Activated CD4-positive, alpha-beta T cell treated with anti-CD3 and anti-CD28 coated beads for 36 hours (primary cell): ENCODE measurements at regions not wholly inside any gene's neighbourhood (a gene's known extent, or its start where the extent isn't known, plus 50 kb on each side); places are given as distances from the start of the nearest gene placed in this dataset.

Experiments used
- ATAC-seq: fragments of 200-7000 bp; cut with Tn5 transposase; one replicate; pipeline ENCODE4 v1.10.0; 2021; ENCODE audit warnings: mild to moderate bottlenecking, moderate library complexity
- CTCF ChIA-PET: fragments of 350-600 bp; sonication (Branson Sonifier 250); formaldehyde crosslinking; loops from one replicate; lab custom pipeline; 2021; ENCODE audit warnings: antibody characterized with exemption; lab: Charles Lee
- POLR2A ChIA-PET: fragments of 350-600 bp; sonication (Branson Sonifier 250); formaldehyde crosslinking; loops from one replicate; lab custom pipeline; 2021; ENCODE audit warnings: antibody characterized with exemption, inconsistent platforms; lab: Charles Lee
- DNase-seq: peaks from one replicate; pipeline ENCODE4 v3.0.0-alpha.2; 2020
- H3K27ac Mint-ChIP-seq: one replicate; pipeline ENCODE4 v1.8.0; 2021; ENCODE audit warnings: mixed read lengths
- H3K27me3 Mint-ChIP-seq: one replicate; pipeline ENCODE4 v1.8.0; 2021; ENCODE audit warnings: mixed read lengths
- H3K36me3 Mint-ChIP-seq: one replicate; pipeline ENCODE4 v1.8.0; 2021; ENCODE audit warnings: low read depth, mixed read lengths
- H3K4me1 Mint-ChIP-seq: one replicate; pipeline ENCODE4 v1.8.0; 2021; ENCODE audit warnings: mixed read lengths
- H3K4me3 Mint-ChIP-seq: one replicate; pipeline ENCODE4 v1.8.0; 2021; ENCODE audit warnings: mild to moderate bottlenecking, moderate library complexity, mixed read lengths
- H3K9me3 Mint-ChIP-seq: one replicate; pipeline ENCODE4 v1.8.0; 2021; ENCODE audit warnings: low read depth, mixed read lengths
- intact Hi-C, 2 experiments: fragments of 100-400 bp; cut with DNase I in 1 of 2; cut with micrococcal nuclease in 1 of 2; formaldehyde crosslinking; loops; one replicate each; pipeline versions ENCODE4 v1.14.2 to v1.15.1; 2022 to 2024; cut with DNase I, micrococcal nuclease

DNA sequence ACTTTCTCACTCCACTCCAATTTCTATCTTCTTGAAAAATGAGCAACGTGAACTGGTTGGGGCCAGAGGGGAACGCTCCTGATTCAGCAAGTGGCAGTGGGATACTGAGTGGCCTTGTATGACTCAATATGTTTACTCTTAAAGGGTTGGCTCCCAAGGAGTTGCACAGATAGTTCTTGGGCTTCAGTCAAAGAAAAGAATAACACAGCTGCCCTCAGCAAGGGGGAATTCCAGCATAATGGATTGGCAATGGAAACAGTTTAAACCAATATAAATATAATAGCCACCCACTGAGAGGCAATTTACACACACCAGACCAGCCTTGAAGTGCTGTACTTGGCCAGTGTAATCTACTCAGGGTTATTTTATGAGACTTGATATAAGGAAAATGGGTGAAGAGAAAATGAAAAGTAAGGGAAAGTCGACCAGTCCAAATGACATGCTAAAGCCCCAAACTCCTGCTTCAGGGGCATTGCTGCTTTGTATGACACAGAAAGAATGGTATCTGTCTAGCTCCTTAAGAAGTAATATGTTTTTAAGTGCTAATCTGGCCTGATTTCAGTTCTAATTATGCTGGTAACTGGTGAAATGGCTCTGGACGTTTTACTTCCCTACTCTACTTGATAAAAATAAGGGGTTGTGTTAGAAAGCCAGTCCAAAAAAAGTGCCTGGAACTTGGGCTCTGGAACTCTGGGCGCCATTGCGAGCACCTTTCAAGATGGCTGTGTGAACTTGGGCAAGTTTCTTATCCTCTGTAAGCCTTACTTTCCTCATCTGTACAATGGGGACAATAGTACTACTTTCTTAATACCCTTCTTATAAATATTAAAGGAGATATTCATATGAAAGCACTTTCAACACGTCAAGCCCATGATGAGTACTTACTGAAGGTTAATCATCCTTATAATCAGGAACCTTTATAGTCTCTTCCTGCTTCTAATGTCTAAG lies 712.9 kb upstream of the MAP3K7 start:
- ATAC-seq (no peak), DNase-seq (no peak)
- H3K4me3 Mint-ChIP-seq, result no peak overlapping the region
- no peaks in the 10 kb centered on the region for H3K27me3 Mint-ChIP-seq
- H3K9me3 Mint-ChIP-seq, result peaks cover 2% of the 10 kb centered on the region
- no peaks in the 10 kb centered on the region for H3K4me1 Mint-ChIP-seq
- no peaks in the 10 kb centered on the region for H3K36me3 Mint-ChIP-seq
- ChIA-PET POLR2A (no interaction called here), CTCF (no interaction called here)
- intact Hi-C loops, result no loop called here
- H3K27ac Mint-ChIP-seq, result no peak overlapping the region

DNA sequence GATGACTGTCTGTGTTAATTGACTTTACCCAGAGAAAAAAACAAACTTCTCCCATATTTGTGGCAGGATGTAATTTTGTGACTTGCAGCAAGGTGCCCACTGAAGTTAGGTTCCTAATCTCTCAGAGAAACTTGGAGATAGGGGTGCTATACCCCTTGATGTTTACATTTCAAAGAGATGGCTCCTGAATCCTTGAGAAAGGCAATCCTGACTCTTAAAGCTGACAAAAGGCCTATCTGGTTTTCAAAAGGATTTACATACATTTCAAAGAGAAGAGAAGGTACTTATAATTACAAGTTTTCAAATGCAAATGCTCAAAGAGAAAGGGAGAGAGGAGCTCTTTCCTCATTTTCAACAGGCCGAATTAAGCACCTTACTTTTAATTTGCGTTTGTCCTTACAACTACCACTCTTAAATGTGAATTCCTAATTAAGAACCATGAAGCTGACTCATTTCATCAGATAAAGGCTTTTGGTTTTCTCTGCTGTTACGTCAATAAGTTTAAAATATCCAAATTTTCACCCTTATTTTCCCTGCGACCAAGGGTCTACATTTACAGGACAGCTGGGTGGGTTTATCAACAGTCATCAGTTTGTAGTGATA lies 711.8 kb upstream of the MAP3K7 start:
- ATAC-seq (no peak), DNase-seq (no peak)
- no peaks in the 10 kb centered on the region for H3K36me3 Mint-ChIP-seq
- H3K27me3 Mint-ChIP-seq, result no peaks in the 10 kb centered on the region
- intact Hi-C loops, result no loop called here
- ChIA-PET POLR2A (no interaction called here), CTCF (no interaction called here)
- H3K4me1 Mint-ChIP-seq, result no peaks in the 10 kb centered on the region
- H3K9me3 Mint-ChIP-seq, result peaks cover 2% of the 10 kb centered on the region
- no peak overlapping the region for H3K27ac Mint-ChIP-seq
- no peak overlapping the region for H3K4me3 Mint-ChIP-seq

DNA sequence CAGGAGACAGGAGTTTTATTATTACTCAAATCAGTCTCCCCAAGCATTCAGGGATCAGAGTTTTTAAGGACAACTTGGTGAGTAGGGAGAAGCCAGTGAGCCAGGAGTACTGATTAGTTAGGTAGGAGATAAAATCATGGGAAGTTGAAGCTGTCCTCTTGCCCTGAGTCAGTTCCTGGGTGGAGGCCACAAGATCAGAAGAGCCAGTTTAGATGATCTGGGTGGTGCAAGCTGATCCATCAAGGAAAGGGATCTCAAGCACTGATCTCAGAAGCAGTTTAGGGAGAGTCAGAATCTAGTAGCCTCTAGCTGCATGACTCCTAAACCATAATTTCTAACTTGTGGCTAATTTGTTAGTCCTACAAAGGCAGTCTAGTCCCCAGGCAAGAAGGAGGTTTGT lies 706.5 kb upstream of the MAP3K7 start:
- CTCF ChIA-PET, result interaction anchor here (0.6 kb wide), 1 partner anchor 1231 kb away, joined by 5 read pairs; no protein-coding TSS in a partner anchor
- no peak for ATAC-seq
- no peaks in the 10 kb centered on the region for H3K27me3 Mint-ChIP-seq
- no peaks in the 10 kb centered on the region for H3K4me1 Mint-ChIP-seq
- H3K27ac Mint-ChIP-seq, result no peak overlapping the region
- no peaks in the 10 kb centered on the region for H3K36me3 Mint-ChIP-seq
- POLR2A ChIA-PET, result no interaction called here
- H3K4me3 Mint-ChIP-seq, result no peak overlapping the region
- intact Hi-C loops, result no loop called here
- no peak for DNase-seq
- no peaks in the 10 kb centered on the region for H3K9me3 Mint-ChIP-seq

DNA sequence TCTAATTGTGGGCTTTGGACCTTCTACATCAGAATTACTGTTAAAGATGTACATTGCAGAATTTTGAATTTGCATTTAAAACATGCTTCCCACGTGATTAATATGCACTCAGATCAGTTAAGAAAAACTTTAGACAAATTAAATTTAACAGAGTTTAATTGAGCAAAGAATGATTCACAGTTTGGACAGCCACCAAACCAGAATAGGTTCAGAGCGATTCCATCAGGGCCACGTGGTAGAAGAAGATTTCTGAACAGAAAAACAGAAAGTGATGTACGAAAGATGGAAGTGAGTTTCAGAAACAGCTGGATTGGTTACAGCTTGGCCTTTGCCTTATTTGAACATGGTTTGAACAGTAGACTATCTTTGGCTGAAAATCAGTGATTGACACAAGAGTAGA lies 704.2 kb upstream of the MAP3K7 start:
- intact Hi-C loops, result no loop called here

DNA sequence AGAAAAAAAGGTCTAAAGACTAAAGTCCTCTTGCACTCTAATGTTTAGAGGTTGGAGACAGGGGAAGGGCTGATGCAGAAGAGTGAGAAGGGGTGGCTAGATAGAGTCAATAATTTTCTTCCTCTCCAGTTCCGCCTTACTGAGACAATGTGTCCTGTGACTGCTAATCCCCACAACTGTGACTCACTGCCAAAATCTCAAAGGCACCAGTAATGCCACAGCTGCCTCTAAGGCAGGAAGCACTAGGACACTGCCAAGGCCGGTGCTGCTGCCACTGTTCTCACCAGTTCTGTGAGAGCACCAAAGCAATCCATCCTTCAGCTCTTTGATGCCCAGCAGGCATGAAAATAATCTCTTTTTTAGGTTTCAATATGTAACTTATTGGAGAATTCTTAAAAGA lies 701.9 kb upstream of the MAP3K7 start:
- no peaks in the 10 kb centered on the region for H3K4me1 Mint-ChIP-seq
- intact Hi-C loops, result no loop called here

More for the DNA sequence above, 704.2 kb upstream of the MAP3K7 start:
- ATAC-seq (no peak), DNase-seq (no peak)
- Mint-ChIP-seq H3K27me3 (no peaks in the 10 kb centered on the region), H3K4me3 (no peak overlapping the region), H3K9me3 (no peaks in the 10 kb centered on the region), H3K4me1 (no peaks in the 10 kb centered on the region), H3K27ac (no peak overlapping the region), H3K36me3 (no peaks in the 10 kb centered on the region)
- ChIA-PET POLR2A (no interaction called here), CTCF (no interaction called here)

DNA sequence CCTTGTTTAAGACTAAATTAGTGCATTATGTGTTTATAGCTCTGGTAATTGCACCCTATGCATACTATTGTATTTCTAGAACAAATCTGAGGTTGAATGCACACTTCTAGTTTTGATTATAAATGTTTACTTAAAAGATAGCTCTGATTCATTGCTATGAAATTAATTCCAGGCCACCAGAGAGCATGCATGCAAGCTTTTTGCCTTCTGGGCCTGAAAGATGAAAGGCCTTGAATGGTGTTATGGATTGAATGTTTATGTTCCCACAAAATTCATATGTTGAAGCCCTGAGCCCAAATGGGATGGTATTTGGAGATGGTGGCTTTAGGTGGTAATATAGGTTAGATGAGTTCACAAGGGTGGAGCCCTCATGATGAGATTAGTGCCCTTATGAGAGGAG lies 695.0 kb upstream of the MAP3K7 start:
- ChIA-PET CTCF (no interaction called here), POLR2A (no interaction called here)
- no peaks in the 10 kb centered on the region for H3K9me3 Mint-ChIP-seq
- no peaks in the 10 kb centered on the region for H3K4me1 Mint-ChIP-seq
- ATAC-seq (no peak), DNase-seq (no peak)
- intact Hi-C loops, result no loop called here
- no peaks in the 10 kb centered on the region for H3K36me3 Mint-ChIP-seq
- H3K4me3 Mint-ChIP-seq, result no peak overlapping the region
- no peak overlapping the region for H3K27ac Mint-ChIP-seq
- no peaks in the 10 kb centered on the region for H3K27me3 Mint-ChIP-seq

More for the DNA sequence above, 701.9 kb upstream of the MAP3K7 start:
- ATAC-seq (no peak), DNase-seq (no peak)
- no peaks in the 10 kb centered on the region for H3K9me3 Mint-ChIP-seq
- H3K27me3 Mint-ChIP-seq, result no peaks in the 10 kb centered on the region
- ChIA-PET CTCF (no interaction called here), POLR2A (interaction anchor here (0.7 kb wide), 1 partner anchor 263 kb away, joined by 3 read pairs; no protein-coding TSS in a partner anchor)
- no peak overlapping the region for H3K27ac Mint-ChIP-seq
- no peaks in the 10 kb centered on the region for H3K36me3 Mint-ChIP-seq
- no peak overlapping the region for H3K4me3 Mint-ChIP-seq

DNA sequence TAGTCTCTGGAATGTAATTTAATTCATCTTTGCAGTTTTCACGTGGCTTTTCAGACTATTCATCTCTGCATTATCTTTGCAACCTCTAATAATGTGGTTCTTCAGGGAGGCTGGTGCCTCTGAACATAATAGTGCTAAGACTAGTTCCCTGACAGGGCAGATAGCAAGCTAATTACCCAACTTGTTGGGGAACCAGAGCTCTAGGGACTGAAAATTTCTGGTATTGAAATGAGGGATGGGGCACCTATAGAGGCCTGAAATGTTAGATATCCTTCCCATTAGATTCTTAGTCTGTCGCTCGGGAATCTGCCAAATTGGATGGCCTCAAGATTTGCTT lies 693.6 kb upstream of the MAP3K7 start:
- no peak overlapping the region for H3K27ac Mint-ChIP-seq
- DNase-seq (no peak), ATAC-seq (no peak)
- no peaks in the 10 kb centered on the region for H3K9me3 Mint-ChIP-seq
- H3K4me1 Mint-ChIP-seq, result no peaks in the 10 kb centered on the region
- POLR2A ChIA-PET, result no interaction called here
- no peaks in the 10 kb centered on the region for H3K27me3 Mint-ChIP-seq
- H3K4me3 Mint-ChIP-seq, result no peak overlapping the region
- CTCF ChIA-PET, result no interaction called here
- no peaks in the 10 kb centered on the region for H3K36me3 Mint-ChIP-seq
- intact Hi-C loops, result no loop called here

DNA sequence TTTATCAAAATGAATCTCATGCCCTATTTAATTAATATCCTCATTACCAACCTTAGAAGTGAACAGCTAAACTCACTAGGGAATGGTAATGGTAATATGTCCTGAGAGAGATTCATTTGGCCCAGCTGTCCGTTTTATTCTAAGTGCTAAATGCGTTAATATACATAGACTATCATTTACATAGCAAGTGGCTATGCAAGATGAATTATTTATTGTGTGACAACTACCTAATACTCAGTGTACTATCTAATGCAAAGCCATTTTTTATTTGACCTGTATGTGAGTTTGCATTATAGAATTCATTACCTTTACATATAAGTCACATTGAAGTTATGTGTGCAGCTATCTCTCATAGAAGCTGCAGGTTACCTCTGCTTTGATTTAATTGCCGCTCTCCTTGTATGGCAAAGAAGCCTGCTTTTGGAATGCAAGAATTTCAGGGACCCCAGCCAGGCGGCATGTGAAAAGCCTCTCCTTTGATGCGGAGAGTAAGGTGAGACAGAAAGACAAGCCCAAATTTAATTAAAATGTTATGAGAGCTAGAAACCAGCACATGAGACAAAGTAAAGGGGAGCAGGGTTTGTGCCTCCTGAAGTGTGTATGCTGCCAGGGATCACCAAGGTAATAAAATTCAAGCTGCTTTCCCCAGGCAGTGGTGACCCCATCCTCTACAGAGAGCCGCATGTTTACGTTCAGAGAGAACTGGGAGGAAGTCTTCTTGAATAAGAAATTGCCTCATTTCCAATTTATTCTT lies 693.0 kb upstream of the MAP3K7 start:
- no peaks in the 10 kb centered on the region for H3K9me3 Mint-ChIP-seq
- H3K36me3 Mint-ChIP-seq, result no peaks in the 10 kb centered on the region
- ChIA-PET POLR2A (no interaction called here), CTCF (no interaction called here)
- H3K4me3 Mint-ChIP-seq, result no peak overlapping the region
- H3K4me1 Mint-ChIP-seq, result no peaks in the 10 kb centered on the region
- H3K27me3 Mint-ChIP-seq, result no peaks in the 10 kb centered on the region
- H3K27ac Mint-ChIP-seq, result no peak overlapping the region
- ATAC-seq (no peak), DNase-seq (no peak)
- intact Hi-C loops, result no loop called here

DNA sequence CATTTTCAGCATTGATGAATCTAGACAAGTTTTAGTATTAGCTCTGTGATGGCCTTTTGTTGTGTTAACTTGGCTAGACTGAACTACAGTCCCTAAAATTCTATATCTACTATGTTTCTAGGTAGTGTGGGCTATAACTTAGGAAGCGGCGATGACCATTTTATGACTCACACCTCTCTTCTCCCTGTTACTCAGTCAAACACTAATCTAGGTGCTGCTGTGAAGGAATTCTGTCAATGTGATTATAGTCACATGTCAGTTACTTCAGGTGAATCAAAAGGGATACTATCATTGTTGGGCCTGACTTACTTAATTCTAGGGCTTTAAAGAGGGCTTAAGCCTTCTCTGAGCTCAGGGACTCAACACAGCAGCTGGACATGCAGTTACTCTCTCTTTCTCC lies 691.5 kb upstream of the MAP3K7 start:
- Mint-ChIP-seq H3K27ac (no peak overlapping the region), H3K27me3 (no peaks in the 10 kb centered on the region), H3K9me3 (no peaks in the 10 kb centered on the region), H3K4me1 (no peaks in the 10 kb centered on the region), H3K36me3 (no peaks in the 10 kb centered on the region), H3K4me3 (no peak overlapping the region)
- DNase-seq (no peak), ATAC-seq (no peak)
- ChIA-PET POLR2A (no interaction called here), CTCF (no interaction called here)
- intact Hi-C loops, result no loop called here

DNA sequence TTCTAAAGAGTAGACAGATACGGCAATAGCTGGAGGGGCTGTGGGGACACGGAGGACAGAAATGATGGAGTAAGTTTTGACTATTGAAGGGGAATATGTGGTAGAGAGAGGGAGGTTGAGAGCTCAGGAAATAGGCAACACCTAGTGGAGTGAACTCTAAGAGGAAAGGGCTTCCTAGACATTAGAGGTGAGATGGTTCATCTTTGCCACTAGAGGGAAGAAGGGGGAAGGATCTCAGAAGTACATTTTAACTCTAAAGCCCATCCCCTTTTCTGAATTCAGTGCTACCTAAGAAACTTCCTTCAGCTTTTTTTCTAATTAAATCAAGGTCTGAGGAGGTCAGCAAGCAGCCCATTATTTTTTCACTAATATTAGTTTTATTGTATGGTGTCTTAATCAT lies 689.4 kb upstream of the MAP3K7 start:
- Mint-ChIP-seq H3K27ac (no peak overlapping the region), H3K4me1 (no peaks in the 10 kb centered on the region), H3K27me3 (no peaks in the 10 kb centered on the region), H3K4me3 (no peak overlapping the region), H3K9me3 (no peaks in the 10 kb centered on the region), H3K36me3 (no peaks in the 10 kb centered on the region)
- DNase-seq, result no peak
- CTCF ChIA-PET, result no interaction called here
- POLR2A ChIA-PET, result no interaction called here
- intact Hi-C loops, result no loop called here
- no peak for ATAC-seq

DNA sequence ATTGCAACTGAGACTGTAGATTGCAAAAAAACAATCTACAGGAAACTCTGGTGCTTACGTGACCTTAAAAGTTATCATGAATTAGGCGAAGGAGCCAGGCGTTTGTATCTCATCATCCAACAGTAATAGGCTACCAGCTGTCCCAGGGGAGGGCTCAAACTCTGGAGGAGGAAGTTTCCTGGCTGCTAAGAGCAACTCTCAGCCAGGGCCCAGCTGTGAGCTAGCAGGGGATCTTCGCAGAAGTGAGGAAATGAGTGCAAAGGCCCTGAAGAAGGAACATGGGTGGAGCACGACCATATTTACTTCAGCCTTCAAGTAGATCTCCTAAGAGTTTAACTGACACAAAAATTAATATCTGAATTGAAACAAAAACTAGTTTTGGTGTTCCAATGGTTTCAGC lies 686.9 kb upstream of the MAP3K7 start:
- DNase-seq (no peak), ATAC-seq (no peak)
- Mint-ChIP-seq H3K27ac (no peak overlapping the region), H3K9me3 (no peaks in the 10 kb centered on the region), H3K36me3 (no peaks in the 10 kb centered on the region), H3K27me3 (no peaks in the 10 kb centered on the region), H3K4me3 (no peak overlapping the region), H3K4me1 (no peaks in the 10 kb centered on the region)
- intact Hi-C loops, result no loop called here
- ChIA-PET CTCF (no interaction called here), POLR2A (no interaction called here)

DNA sequence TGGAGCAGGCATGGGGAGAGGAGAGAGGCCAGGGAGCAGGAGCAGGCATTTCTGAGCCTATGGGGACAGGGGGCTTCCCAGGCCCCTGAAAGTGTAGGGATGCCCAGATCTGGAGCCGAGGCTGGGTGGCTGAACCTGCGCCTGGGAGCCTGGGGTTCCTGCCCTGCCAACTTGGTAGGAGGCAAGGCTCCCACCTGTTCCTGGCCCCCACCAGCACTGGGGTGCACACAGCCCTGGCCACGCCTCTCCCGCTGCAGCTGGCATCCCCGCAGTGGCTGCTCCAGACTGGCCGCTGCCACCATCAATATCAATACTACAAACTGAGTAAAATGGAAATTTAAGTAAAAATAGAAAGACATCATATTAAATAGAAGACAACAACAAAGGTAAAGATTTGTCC lies 684.9 kb upstream of the MAP3K7 start:
- CTCF ChIA-PET, result no interaction called here
- ATAC-seq (no peak), DNase-seq (no peak)
- Mint-ChIP-seq H3K36me3 (no peaks in the 10 kb centered on the region), H3K27ac (no peak overlapping the region), H3K4me1 (no peaks in the 10 kb centered on the region), H3K4me3 (no peak overlapping the region), H3K9me3 (no peaks in the 10 kb centered on the region), H3K27me3 (no peaks in the 10 kb centered on the region)
- POLR2A ChIA-PET, result no interaction called here
- intact Hi-C loops, result no loop called here
